Muscle of leg (tissue), 3 donors: ENCODE measurements at regions not wholly inside any gene's neighbourhood (a gene's known extent, or its start where the extent isn't known, plus 50 kb on each side); places are given as distances from the start of the nearest gene placed in this dataset.

ENCODE experiments used
- DNase-seq: peaks from one replicate; pipeline ENCODE4 v3.0.0; 2013
- H3K27ac ChIP-seq: one replicate; pipeline ENCODE4 v1.5.1; 2013; ENCODE audit warnings: mild to moderate bottlenecking, low read length, control low read depth
- H3K27me3 ChIP-seq: one replicate; pipeline ENCODE4 v1.6.1; 2013; ENCODE audit warnings: low read length; ENCODE audit not compliant: control insufficient read depth, insufficient read depth
- H3K36me3 ChIP-seq: one replicate; pipeline ENCODE4 v1.6.1; 2013; ENCODE audit warnings: low read length; ENCODE audit not compliant: control insufficient read depth, insufficient read depth
- H3K4me1 ChIP-seq: one replicate; pipeline ENCODE4 v1.6.1; 2013; ENCODE audit warnings: low read length; ENCODE audit not compliant: control insufficient read depth, insufficient read depth
- H3K4me3 ChIP-seq: one replicate; pipeline ENCODE4 v1.5.1; 2013; ENCODE audit warnings: low read length, control low read depth
- H3K9me3 ChIP-seq: replicated peaks from 2 replicates; pipeline ENCODE4 v1.6.1; 2013; ENCODE audit warnings: low read depth, low read length; ENCODE audit not compliant: control insufficient read depth
- WGBS: methylation state at CpG from one replicate; pipeline ENCODE4 v1.1.5; 2013; ENCODE audit warnings: missing lambda C conversion rate; ENCODE audit not compliant: insufficient coverage; 5-methylcytosine and 5-hydroxymethylcytosine counted together

- no peak overlapping the region for H3K27ac ChIP-seq
- no peaks in the 10 kb centered on the region for H3K4me1 ChIP-seq
- WGBS: no CpG with 5 or more reads among the region's 1 CpG
- no peaks in the 10 kb centered on the region for H3K27me3 ChIP-seq
- no peak overlapping the region for H3K4me3 ChIP-seq
- DNase-seq: no peak
- no peaks in the 10 kb centered on the region for H3K9me3 ChIP-seq
- H3K36me3 ChIP-seq: no peaks in the 10 kb centered on the region
Measured at GRCh38 chr3:132174500-132174899, 139.7 kb upstream of the CPNE4 start.

GRCh38 chr3:132180337-132180791, 136.8 kb upstream of the ACP3 start:
- H3K4me1 ChIP-seq: no peaks in the 10 kb centered on the region
- no peak overlapping the region for H3K27ac ChIP-seq
- H3K4me3 ChIP-seq: no peak overlapping the region
- H3K9me3 ChIP-seq: no peaks in the 10 kb centered on the region
- no peaks in the 10 kb centered on the region for H3K36me3 ChIP-seq
- 14% methylated on average over 1 of the region's 3 CpGs for WGBS
- peak; percentile 37 for DNase-seq
- no peaks in the 10 kb centered on the region for H3K27me3 ChIP-seq

GRCh38 chr3:132183811-132184210, 133.4 kb upstream of the ACP3 start:
- WGBS: no CpG with 5 or more reads among the region's 1 CpG

GRCh38 chr3:132187746-132188145, 129.5 kb upstream of the ACP3 start:
- Histone ChIP-seq H3K27me3 (no peaks in the 10 kb centered on the region), H3K27ac (no peak overlapping the region), H3K4me3 (no peak overlapping the region), H3K9me3 (no peaks in the 10 kb centered on the region), H3K36me3 (no peaks in the 10 kb centered on the region), H3K4me1 (no peaks in the 10 kb centered on the region)
- no peak for DNase-seq
- WGBS: 58% methylated on average over 2 of the region's 2 CpGs

More at GRCh38 chr3:132183811-132184210, 133.4 kb upstream of the ACP3 start:
- Histone ChIP-seq H3K9me3 (no peaks in the 10 kb centered on the region), H3K4me3 (no peak overlapping the region), H3K36me3 (no peaks in the 10 kb centered on the region), H3K4me1 (no peaks in the 10 kb centered on the region), H3K27me3 (no peaks in the 10 kb centered on the region), H3K27ac (no peak overlapping the region)
- DNase-seq: no peak

- Histone ChIP-seq H3K27me3 (no peaks in the 10 kb centered on the region), H3K36me3 (no peaks in the 10 kb centered on the region), H3K4me1 (no peaks in the 10 kb centered on the region), H3K4me3 (no peak overlapping the region), H3K9me3 (no peaks in the 10 kb centered on the region), H3K27ac (no peak overlapping the region)
- no peak for DNase-seq
- WGBS: no CpG with 5 or more reads among the region's 3 CpGs
Measured at GRCh38 chr3:132189601-132190000, 127.6 kb upstream of the ACP3 start.

GRCh38 chr3:132196113-132196512, 121.1 kb upstream of the ACP3 start:
- H3K9me3 ChIP-seq: no peaks in the 10 kb centered on the region
- no peaks in the 10 kb centered on the region for H3K4me1 ChIP-seq
- no peak overlapping the region for H3K27ac ChIP-seq
- 57% methylated on average over 1 of the region's 1 CpG for WGBS
- H3K27me3 ChIP-seq: no peaks in the 10 kb centered on the region
- no peak for DNase-seq
- H3K36me3 ChIP-seq: no peaks in the 10 kb centered on the region
- H3K4me3 ChIP-seq: no peak overlapping the region

GRCh38 chr3:132198516-132198915, 118.7 kb upstream of the ACP3 start:
- no peak for DNase-seq

GRCh38 chr3:132199451-132199850, 117.8 kb upstream of the ACP3 start:
- no peak for DNase-seq
- 36% methylated on average over 1 of the region's 1 CpG for WGBS
- H3K4me1 ChIP-seq: no peaks in the 10 kb centered on the region

More at GRCh38 chr3:132198516-132198915, 118.7 kb upstream of the ACP3 start:
- H3K27me3 ChIP-seq: no peaks in the 10 kb centered on the region
- no peak overlapping the region for H3K27ac ChIP-seq
- no peaks in the 10 kb centered on the region for H3K36me3 ChIP-seq
- no peaks in the 10 kb centered on the region for H3K9me3 ChIP-seq
- H3K4me3 ChIP-seq: no peak overlapping the region
- no peaks in the 10 kb centered on the region for H3K4me1 ChIP-seq

GRCh38 chr3:132202586-132202985, 114.6 kb upstream of the ACP3 start:
- DNase-seq: no peak
- no CpG with 5 or more reads among the region's 3 CpGs for WGBS
- H3K36me3 ChIP-seq: no peaks in the 10 kb centered on the region

More at GRCh38 chr3:132199451-132199850, 117.8 kb upstream of the ACP3 start:
- Histone ChIP-seq H3K9me3 (no peaks in the 10 kb centered on the region), H3K27ac (no peak overlapping the region), H3K36me3 (no peaks in the 10 kb centered on the region), H3K4me3 (no peak overlapping the region), H3K27me3 (no peaks in the 10 kb centered on the region)

GRCh38 chr3:132203889-132204596, 113.2 kb upstream of the ACP3 start:
- WGBS: no CpG with 5 or more reads among the region's 3 CpGs

More at GRCh38 chr3:132202586-132202985, 114.6 kb upstream of the ACP3 start:
- Histone ChIP-seq H3K27ac (no peak overlapping the region), H3K4me1 (no peaks in the 10 kb centered on the region), H3K27me3 (no peaks in the 10 kb centered on the region), H3K4me3 (no peak overlapping the region), H3K9me3 (no peaks in the 10 kb centered on the region)

GRCh38 chr3:132205609-132206008, 111.6 kb upstream of the ACP3 start:
- Histone ChIP-seq H3K4me1 (no peaks in the 10 kb centered on the region), H3K27me3 (no peaks in the 10 kb centered on the region), H3K4me3 (no peak overlapping the region), H3K9me3 (no peaks in the 10 kb centered on the region), H3K36me3 (no peaks in the 10 kb centered on the region), H3K27ac (no peak overlapping the region)
- no peak for DNase-seq

More at GRCh38 chr3:132203889-132204596, 113.2 kb upstream of the ACP3 start:
- no peak for DNase-seq
- Histone ChIP-seq H3K9me3 (no peaks in the 10 kb centered on the region), H3K36me3 (no peaks in the 10 kb centered on the region), H3K4me1 (no peaks in the 10 kb centered on the region), H3K4me3 (no peak overlapping the region), H3K27me3 (no peaks in the 10 kb centered on the region), H3K27ac (no peak overlapping the region)
